NCI-H1417 treated with DMSO at 0.1 percent for 48 hours (cell line): ENCODE measurements at regions not wholly inside any gene's neighbourhood (a gene's known extent, or its start where the extent isn't known, plus 50 kb on each side); places are given as distances from the start of the nearest gene placed in this dataset.

ENCODE experiments used
- DNase-seq: peaks from one replicate; lab custom pipeline; 2025; lab: John Stamatoyannopoulos, UW

DNA sequence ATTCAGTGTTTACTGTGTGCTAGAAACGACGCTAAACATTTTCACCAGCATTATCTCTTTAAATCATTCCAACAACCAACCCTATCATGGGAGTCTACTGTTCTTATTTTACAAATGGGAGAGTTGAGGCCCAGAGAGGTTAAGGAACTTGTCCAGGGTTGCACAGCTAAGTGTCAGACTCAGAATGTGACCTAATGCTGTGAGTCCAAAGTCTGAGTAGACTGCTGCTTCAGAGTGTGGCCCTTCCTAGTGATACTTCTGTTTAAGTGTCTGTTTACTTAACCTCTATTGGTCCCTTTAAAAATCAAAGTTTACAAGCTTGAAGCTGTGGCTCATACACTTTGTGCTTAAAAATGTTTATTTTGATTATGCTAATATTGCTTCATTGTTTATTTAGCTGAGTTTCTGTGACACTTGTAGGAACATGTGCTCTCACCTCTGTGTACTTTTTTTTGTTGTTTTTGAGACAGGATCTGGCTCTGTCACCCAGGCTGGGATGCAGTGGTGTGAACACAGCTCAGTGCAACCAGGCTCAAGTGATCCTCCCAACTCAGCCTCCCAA, 84.4 kb upstream of the SYPL1 start:
- DNase-seq = no peak

DNA sequence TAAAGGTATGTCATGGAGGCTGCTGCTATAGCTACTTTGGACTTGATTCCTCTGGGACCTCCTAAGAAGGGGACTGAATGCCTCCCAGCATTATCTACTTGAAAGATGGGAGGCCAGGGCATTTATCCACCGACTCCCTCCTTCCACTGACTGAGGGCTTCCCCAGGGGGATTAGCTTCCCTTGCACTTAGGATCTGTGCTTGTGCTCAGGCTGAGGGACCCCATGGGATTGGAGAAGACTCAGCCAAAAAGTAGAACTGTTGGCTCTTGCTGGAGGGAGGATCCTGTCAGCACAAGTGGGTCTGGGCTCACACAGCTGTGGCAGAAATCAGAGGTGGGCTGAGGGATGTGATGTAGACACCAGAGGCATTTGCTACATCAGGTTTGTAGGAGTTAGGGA, 81.5 kb upstream of the SYPL1 start:
- DNase-seq = no peak

DNA sequence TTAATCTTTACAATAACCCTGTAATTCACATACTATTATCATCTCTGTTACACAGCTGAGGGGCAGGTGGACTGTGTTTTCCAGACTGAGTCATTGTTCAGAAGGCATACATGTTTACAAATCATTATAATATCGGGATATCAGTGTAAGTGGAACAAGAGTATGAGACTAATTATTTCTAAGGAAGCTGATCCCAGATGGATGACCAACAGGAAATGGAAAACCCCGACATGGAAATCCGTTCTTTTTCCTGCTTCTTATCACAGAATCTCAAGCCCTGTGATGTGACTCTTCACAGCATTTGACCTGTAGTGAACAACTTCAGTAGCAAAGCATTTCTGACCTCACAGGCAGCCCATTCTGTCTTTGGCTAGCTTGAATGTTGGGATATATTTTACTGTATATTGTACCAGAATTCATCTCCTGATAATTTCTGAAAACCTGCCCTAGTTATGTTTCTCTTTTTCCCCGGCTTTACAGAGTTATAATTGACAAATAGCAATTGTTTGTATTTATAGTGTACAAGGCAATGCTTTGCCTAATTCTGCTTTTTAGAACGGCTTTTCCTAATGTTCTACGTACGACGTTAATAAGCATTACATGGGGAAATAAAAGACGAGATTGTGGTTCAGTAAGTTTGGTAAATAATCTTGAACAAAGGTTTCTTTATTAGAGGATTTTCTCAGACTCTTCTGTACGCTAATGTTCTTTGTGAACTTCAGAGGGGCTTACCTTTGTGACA, 78.6 kb upstream of the SYPL1 start:
- DNase-seq = peak; percentile 70

DNA sequence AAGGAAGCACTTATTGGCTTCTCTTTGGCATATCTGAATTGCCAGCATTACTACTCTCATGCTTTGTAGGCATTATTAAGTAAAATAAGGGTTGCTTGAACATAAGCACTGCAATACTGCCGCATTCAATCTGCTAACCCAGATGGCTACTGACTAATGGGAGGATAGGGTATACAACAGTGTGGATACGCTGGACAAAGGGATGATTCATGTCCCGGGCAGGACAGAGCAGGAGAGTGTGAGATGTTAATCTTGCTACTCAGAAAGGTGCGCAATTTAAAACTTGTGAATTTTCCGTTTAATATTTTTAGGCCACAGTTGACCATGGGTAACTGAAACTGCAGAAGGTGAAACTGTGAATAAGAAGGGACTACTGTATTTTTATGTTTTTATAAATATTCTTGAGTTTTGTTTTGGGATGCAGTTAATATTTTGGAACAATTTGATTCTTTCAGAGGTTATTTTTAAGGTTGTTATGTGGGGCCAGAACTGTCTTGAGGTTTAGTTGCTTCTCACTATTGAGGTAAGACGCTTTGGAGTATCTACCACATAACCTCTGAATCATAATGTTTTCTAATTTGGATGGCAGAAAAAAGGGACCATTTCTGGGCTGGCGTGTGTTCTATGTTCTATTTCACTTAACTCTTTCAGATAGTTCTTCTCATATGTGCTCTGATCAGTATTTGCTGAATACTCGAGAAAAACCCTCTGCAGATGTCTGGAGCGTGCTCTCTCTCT, 75.7 kb upstream of the SYPL1 start:
- DNase-seq = no peak

DNA sequence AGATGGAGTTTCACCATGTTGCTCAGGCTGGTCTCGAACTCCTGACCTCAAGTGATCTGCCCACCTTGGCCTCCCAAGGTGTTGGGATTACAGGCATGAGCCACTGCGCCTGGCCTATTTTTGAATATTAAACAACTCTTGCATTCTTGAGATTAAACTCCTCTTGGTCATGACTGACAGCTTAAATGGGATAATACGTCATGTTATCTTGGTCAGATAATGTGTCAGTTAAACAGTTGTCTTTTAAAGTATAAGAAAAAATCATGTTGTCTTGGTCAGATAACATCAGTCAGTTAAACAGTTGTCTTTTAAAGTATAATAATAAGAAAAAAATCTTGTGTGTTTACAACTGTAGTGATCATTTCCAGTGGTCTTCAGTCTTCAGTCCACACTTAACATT, 73.6 kb upstream of the SYPL1 start:
- DNase-seq = no peak

DNA sequence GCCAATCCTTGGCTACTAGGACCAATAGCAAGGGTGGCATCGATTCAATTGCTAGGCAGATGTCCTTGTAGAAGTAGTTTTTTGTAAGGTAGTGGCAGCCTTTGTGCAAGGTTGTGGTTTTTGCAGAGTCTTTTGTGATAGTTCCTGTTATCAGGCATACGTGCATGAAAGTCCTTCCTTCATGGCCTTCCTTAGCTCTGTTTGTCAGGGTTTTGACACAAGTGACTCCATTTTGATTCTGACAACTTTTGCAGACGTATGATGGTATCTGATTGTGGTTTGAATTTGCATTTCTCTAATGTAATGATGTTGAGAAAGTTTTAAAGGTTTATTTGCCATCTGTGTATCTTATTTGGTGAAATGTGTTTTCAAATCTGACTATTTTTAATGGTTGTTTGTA, 71.8 kb upstream of the SYPL1 start:
- DNase-seq = no peak

DNA sequence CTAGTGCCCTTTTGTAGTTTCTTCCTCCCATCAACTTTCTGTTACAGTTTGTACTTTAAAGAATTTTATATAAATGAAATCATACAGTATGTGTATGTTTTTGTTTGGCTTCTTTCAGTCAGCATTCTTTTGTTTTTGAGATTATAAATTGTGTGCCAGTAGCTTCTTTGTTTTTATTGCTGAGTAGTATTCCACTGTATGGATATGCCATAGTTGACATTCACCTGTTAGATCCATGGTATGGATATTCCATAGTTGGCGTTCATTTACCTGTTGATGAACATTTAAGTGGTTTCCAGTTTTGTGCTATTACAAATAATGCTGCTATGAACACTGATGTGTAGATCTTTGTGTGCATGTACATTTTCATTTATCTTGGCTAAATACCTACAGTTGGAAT, 70.8 kb upstream of the SYPL1 start:
- DNase-seq = no peak

DNA sequence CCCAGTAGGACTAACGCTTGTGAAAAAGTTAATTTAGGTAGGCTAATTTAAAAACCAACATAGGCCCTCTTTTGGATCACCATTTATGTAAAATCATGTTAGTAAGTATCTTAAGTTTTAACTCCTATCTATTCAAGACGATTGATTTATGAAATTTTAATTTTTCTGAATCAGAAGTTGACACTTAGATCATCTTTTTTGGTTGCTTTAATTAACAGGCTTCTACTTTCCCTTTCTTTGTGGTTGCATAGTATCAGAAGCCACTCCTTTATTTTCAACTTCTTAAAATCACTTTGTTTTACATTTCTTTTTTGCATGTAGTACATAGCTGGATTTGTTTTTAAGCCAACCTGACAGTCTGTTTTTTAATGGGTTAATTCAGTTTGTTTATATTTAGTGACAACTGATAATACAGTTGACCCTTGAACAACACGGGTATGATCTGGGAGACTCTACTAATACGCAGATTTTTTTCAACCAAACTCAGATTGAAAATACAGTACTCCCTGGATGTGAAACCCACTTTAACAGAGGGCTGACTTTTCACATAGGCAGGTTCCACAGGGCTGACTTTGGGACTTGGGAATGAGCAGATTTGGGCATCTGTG, 69.7 kb upstream of the SYPL1 start:
- DNase-seq = no peak

DNA sequence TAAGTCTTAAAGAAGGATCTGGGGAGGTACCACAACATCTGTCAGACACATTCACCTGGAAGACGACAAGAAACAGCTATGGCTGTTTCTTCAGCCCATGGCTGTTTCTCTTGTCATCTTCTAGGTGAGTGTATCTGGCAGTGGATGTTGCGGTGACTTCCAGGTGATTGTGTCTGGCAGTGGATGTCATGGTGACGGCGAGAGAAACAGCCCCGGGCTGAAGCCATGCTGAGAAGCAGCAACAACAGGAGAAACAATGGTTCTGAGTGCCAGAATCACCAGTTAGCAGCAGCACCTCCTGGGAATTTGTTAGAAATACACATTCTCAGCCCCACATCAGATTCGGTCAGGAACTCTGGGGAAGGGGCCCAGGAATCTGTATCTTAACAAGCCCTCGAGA, 68.6 kb upstream of the SYPL1 start:
- peak; percentile 31 for DNase-seq

DNA sequence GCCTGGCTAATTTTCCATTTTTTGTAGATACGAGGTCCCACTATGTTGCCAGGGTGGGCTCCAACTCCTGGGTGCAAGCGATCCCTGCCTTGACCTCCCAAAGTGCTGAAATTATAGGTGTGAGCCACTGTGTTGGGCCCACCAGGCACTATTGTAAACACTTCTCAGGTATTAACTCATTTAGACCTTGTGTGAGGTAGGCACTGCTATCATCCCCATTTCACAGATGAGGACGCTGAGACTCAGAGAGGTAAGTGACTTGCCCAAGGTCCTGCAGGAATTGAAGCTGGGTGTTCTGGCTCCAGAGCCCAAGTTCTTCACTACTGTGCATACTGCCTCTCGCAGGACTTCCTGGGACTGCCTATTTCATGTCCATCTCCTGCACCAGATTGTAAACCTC, 67.1 kb upstream of the SYPL1 start:
- no peak for DNase-seq

DNA sequence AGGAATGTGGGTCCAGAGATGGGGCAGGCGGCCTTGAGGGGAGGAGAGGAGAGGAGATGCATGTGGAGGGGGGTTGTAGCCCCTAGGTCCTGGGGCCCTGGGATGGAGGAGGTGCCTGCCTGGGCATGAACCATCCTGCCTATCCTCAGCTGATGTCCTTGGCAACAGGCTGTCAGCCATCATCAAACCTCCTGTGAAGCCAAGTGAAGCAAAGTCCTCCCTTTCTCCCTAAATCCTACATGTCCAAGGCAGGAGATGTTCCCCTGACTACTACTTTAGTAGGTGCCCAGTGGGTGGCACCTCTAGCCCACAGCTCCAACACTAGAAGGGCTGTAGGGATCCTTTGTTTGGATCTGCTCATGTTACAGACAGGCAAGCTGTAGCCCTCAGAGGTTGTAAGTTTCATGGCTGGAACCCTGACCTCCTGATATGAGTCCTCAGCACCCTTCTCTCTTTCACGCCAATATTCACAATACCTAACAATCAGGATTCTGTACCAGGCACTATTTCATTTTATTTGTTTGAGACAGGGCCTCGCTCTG, 66.6 kb upstream of the SYPL1 start:
- DNase-seq = peak; percentile 8

DNA sequence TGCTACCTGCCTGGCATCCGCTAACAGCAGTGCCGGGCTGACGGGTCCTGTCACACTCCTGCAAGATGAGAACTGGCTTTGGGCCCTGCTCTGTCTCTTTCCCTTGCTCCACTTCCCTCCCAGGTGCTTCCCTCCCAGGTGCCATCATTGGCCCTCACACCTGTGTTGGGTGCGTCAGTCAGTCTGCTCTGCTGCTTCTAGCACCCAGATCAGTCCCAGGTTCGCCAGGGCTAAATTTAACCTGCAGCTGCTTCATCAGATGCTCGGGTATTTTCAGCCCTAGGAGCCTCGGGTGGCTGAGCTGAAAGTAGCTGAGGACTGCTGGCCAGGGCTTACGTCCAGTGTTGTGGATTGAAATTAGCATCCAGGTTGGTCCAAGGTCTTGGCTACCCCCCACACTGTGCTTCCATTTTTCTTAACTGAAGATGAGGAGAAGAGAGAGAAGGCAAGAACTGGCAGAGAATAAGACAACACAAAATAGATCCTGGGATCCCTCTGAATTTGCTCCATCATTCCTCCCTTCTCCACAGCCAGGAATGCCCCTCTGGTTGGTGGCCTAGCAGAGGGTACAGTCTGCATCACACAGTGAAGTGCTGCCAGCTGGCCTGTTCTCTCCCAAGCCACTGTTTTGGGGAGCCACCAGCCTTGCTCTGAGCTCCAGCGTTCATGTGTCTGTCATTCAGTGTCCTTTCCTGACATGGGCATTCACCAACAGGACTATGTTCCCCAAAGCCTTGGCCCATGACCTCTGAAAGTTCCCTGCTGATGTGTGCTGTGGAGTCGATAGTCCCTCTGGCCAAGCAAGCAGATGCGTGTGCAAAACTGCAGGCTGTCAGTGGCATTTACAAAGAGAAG, 65.9 kb upstream of the SYPL1 start:
- DNase-seq = no peak

DNA sequence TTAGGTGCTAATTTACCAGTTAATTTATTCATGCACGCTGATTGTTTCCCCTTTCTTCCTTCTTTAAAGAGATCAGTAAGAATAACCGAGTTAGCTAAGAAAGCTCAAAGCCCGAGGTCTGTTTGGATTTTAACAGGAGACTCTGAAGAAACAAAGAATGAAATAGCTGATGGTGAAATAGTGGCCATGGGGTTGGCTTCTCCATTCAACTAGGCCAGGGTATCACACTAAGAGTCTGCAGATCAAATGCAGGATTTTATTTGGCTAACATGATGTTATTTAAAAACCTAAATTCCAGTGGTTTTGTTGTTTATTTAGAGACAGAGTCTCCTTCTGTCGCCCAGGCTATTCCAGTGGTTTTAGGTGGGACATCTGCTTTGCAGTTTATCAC, 65.2 kb upstream of the SYPL1 start:
- no peak for DNase-seq

DNA sequence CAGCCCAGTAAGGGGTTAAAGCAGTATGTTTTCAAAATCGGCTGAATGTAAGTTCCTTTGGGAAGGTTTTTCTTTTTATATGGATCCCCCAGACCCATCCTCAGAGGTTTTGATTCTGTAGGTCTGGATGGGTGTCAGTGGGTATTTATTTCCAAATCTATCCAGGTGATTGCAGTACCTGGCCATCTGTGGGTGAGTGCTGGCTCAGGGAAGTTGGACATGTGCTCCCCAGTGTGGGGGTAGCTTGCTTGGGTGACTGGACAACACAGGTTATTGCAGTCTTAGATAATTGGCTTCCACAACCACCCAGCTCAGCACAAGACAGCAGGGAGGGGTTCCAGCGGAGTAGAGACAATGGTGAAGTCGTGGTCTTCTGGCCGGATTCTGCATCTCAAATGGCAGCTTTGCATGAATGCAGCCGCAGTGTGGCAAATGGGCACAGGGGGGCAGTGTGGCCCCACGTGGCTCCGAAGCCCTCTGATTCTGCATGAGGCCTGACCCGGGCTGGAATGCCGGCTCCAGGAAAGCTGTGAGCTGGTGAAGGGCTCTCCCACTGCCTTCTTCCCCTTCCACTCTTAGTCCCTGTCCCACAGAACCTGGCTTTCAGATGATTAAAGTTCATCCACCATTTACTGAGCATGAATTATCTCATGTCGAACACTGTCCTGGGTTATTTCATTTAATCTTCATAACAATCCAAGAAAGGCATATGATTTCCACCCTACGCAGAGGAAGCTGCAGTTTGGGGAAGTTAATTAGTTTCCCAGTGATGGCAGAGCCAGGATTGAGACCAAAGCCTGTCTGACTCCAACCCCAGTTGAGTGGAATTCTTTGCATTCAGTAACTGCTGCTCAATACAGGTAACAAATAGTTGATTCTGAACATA, 64.5 kb upstream of the SYPL1 start:
- peak; percentile 34 for DNase-seq

DNA sequence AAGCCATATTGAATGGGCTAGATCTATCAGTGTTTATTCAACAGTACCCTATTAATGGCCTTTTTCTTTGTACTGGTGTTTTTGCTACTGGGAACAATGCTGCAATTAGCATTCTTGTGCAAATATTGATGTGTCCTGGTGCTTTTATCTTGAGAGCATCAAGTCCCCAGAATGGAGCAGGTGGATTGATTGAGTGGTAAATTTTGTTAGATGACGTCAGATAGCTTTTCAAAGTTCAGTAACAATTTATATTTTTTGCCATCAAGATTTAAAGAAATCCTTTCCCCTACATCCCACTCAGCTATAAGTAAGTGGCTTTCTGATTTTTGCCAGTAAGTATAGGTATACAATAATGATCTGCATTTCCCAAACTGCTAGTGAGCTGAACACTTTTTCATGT, 63.4 kb upstream of the SYPL1 start:
- DNase-seq = peak; percentile 92

DNA sequence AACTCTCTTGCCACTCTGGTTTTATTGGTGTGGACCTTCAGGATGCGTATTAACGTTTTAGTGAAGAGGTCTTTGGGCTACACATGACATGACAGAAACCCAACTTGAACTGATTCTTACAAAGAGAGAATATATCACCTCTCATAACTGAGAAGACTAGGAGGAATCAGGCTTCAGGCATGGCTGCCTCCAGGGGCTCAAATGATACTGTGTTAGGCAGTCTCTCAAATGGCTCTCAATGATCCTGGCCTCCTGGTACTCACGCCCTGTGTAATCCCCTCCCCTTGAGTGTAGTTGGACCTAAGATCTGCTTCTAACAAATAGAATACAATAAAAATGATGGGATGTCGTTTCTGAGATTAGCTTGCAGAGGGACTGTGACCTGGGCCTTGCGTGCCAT, 58.5 kb upstream of the SYPL1 start:
- DNase-seq = no peak

DNA sequence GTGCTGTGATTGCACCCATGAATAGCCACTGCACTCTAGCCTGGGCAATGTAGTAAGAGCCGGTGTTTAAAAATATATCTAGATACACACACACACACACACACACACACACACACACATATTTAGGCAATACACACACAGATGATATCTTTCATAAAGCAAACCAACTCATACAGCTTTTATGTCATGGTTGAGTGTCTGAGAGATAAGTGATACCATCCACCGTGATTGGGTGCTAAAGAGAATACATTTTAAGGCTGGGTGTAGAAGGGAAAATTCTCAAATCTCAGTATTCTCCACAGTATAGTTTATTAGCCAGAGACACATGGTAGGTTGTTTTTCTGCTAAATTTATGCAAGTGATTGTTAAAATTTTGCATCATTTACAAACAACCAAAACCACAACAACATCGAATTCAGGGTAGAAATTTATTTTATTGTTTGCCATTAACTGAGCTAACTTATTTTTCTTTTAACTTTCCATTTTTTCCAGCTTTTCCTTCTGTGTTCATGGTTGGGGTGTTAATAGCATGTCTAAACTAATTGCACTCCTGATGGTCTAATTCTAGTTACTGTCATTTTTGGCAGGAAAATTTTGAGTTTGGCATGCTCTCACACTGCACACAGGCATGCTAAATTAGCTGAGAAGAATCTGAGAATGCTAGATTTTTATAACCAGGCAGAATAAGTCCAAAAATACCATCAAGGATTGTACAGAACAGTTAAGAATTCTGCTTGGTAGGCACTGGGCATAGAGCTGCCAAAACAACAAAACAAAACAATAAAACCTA, 57.9 kb upstream of the SYPL1 start:
- DNase-seq = no peak

DNA sequence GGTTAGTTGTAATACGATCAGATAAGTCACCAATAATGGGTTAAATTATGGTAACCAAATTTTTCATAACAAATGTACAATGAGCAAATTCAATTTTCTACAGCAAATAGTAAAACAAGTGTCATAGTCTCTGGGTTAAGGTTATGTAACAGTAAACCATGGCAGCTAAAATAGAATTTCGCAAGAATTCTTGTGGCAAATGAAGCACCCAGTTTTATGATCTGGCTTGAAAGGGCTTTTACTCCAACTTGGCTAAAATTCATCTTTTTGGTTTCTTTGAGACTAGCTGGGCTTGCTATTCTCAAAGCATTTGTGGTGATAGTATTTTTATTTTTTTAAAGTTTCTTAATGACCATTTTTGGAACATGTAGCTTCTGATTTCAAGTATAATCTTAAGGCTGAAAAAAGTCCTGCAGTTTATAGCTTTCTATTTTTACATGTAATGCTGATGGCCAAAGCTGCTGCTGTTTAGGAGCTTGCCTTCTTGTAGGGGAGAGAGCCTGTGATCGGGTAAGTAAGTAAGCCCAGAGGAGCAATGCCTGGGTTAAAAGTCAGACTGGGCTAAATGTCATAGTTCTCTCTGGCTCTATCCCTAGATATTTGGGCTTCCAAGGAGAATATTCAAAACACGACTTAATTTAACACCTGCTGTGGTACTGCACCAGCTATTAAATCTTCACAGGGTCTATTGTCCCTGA, 55.5 kb upstream of the SYPL1 start:
- DNase-seq = no peak

DNA sequence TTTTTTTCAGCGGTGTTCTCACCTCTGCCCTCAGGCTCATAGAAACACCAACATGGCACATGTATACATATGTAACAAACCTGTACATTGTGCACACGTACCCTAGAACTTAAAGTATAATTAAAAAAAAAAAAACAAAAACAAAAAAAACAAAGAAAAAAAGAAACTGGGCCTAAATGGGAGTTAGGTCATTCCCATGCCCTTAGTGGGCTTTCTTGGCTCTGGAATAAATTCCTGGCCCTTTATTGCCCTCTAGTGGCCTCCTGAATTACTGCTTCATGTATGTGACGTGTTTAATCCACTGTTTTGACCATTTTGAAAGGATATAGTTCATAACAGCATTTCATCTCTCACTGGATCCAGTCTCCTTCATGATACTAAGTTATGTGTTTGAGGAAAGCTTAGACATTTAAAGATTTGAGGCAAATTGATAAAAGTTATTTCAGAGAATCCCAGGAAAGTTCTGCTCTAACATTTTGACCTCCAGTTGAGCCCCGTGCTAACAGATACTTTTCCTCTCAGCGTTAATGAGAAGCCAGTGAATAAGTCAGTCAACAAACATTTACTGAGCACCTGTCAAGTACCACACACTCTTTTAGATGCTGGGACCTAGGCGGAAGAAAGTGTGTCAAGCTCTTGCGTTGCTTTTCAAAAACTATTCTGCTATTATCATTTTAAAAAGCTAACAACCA, 54.7 kb upstream of the SYPL1 start:
- peak; percentile 31 for DNase-seq
